Activated CD4-positive, alpha-beta T cell treated with anti-CD3 and anti-CD28 coated beads for 36 hours (primary cell): ENCODE measurements at regions not wholly inside any gene's neighbourhood (a gene's known extent, or its start where the extent isn't known, plus 50 kb on each side); places are given as distances from the start of the nearest gene placed in this dataset.

Experiments
- ATAC-seq: fragments of 200-7000 bp; cut with Tn5 transposase; one replicate; pipeline ENCODE4 v1.10.0; 2021; ENCODE audit warnings: mild to moderate bottlenecking, moderate library complexity
- CTCF ChIA-PET: fragments of 350-600 bp; sonication (Branson Sonifier 250); formaldehyde crosslinking; loops from one replicate; lab custom pipeline; 2021; ENCODE audit warnings: antibody characterized with exemption; lab: Charles Lee
- POLR2A ChIA-PET: fragments of 350-600 bp; sonication (Branson Sonifier 250); formaldehyde crosslinking; loops from one replicate; lab custom pipeline; 2021; ENCODE audit warnings: antibody characterized with exemption, inconsistent platforms; lab: Charles Lee
- DNase-seq: peaks from one replicate; pipeline ENCODE4 v3.0.0-alpha.2; 2020
- H3K27ac Mint-ChIP-seq: one replicate; pipeline ENCODE4 v1.8.0; 2021; ENCODE audit warnings: mixed read lengths
- H3K27me3 Mint-ChIP-seq: one replicate; pipeline ENCODE4 v1.8.0; 2021; ENCODE audit warnings: mixed read lengths
- H3K36me3 Mint-ChIP-seq: one replicate; pipeline ENCODE4 v1.8.0; 2021; ENCODE audit warnings: low read depth, mixed read lengths
- H3K4me1 Mint-ChIP-seq: one replicate; pipeline ENCODE4 v1.8.0; 2021; ENCODE audit warnings: mixed read lengths
- H3K4me3 Mint-ChIP-seq: one replicate; pipeline ENCODE4 v1.8.0; 2021; ENCODE audit warnings: mild to moderate bottlenecking, moderate library complexity, mixed read lengths
- H3K9me3 Mint-ChIP-seq: one replicate; pipeline ENCODE4 v1.8.0; 2021; ENCODE audit warnings: low read depth, mixed read lengths
- intact Hi-C, 2 experiments: fragments of 100-400 bp; cut with DNase I in 1 of 2; cut with micrococcal nuclease in 1 of 2; formaldehyde crosslinking; loops; one replicate each; pipeline versions ENCODE4 v1.14.2 to v1.15.1; 2022 to 2024; cut with DNase I, micrococcal nuclease

DNA sequence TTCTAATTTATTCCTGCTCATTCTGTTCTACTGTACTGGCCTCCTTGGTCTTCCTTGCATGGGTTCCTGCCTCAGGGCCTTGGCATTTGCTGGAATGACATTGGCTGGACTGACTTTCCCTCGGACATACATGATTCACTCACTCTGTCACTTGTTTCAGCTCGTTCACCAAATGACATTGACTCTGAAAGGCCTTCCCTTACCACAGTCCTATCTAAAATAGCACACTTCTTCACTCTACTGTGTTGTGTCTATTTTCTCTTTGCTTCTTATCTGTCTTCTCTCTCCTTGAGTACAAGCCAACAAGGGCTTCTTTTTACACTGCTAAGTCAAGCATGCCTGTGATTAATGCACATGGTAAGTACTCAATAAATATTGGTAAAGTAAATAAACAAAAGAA lies 65.6 kb downstream of the SCG2 start:
- ChIA-PET POLR2A (no interaction called here), CTCF (no interaction called here)
- ATAC-seq (no peak), DNase-seq (no peak)
- Mint-ChIP-seq H3K9me3 (no peaks in the 10 kb centered on the region), H3K4me3 (no peak overlapping the region), H3K27ac (no peak overlapping the region), H3K36me3 (no peaks in the 10 kb centered on the region), H3K27me3 (no peaks in the 10 kb centered on the region), H3K4me1 (no peaks in the 10 kb centered on the region)
- intact Hi-C loops = no loop called here

DNA sequence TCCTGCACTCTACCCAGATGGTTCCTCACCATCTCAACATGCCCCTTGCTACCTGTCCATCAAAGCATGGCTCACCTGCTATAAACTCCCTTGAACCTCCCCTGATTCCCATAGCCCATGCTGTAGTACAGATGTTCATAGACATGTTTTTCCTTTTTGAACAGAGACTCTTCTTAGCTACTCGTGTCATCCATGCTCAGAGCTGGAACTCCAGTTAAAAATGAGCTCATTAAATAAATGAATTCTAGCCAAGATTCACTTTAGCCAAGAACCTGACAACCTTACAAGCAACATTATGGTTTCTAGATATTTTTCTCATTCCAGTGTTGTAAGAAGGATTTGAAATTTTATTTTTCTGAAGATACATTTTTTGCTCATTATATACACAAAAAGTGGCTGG lies 65.0 kb downstream of the SCG2 start:
- DNase-seq (no peak), ATAC-seq (no peak)
- Mint-ChIP-seq H3K4me1 (no peaks in the 10 kb centered on the region), H3K4me3 (no peak overlapping the region), H3K9me3 (no peaks in the 10 kb centered on the region), H3K27me3 (no peaks in the 10 kb centered on the region), H3K27ac (no peak overlapping the region), H3K36me3 (no peaks in the 10 kb centered on the region)
- CTCF ChIA-PET = interaction anchor here (1.0 kb wide), 1 partner anchor 11 kb away, joined by 3 read pairs; no protein-coding TSS in a partner anchor
- POLR2A ChIA-PET = no interaction called here
- intact Hi-C loops = no loop called here

GRCh38 chr2:223537651-223538601 lies 64.2 kb downstream of the SCG2 start:
- ATAC-seq (no peak), DNase-seq (no peak)
- H3K27ac Mint-ChIP-seq = no peak overlapping the region
- no peaks in the 10 kb centered on the region for H3K27me3 Mint-ChIP-seq
- H3K4me3 Mint-ChIP-seq = no peak overlapping the region
- no peaks in the 10 kb centered on the region for H3K4me1 Mint-ChIP-seq
- no peaks in the 10 kb centered on the region for H3K36me3 Mint-ChIP-seq
- intact Hi-C loops = no loop called here
- ChIA-PET CTCF (interaction anchor here (1.0 kb wide), 1 partner anchor 10 kb away, joined by 3 read pairs; no protein-coding TSS in a partner anchor), POLR2A (no interaction called here)
- H3K9me3 Mint-ChIP-seq = no peaks in the 10 kb centered on the region

- Mint-ChIP-seq H3K36me3 (no peaks in the 10 kb centered on the region), H3K4me3 (no peak overlapping the region), H3K9me3 (no peaks in the 10 kb centered on the region), H3K27me3 (no peaks in the 10 kb centered on the region), H3K27ac (no peak overlapping the region), H3K4me1 (no peaks in the 10 kb centered on the region)
- ChIA-PET POLR2A (no interaction called here), CTCF (interaction anchor here (0.5 kb wide), 1 partner anchor 822 kb away, joined by 5 read pairs; no protein-coding TSS in a partner anchor)
- DNase-seq (no peak), ATAC-seq (no peak)
- intact Hi-C loops = no loop called here
Measured at GRCh38 chr2:223538920-223539440, 63.2 kb downstream of the SCG2 start.

GRCh38 chr2:223541546-223541945 lies 60.6 kb downstream of the SCG2 start:
- Mint-ChIP-seq H3K36me3 (no peaks in the 10 kb centered on the region), H3K4me3 (no peak overlapping the region), H3K27me3 (no peaks in the 10 kb centered on the region), H3K9me3 (no peaks in the 10 kb centered on the region), H3K4me1 (no peaks in the 10 kb centered on the region), H3K27ac (no peak overlapping the region)
- CTCF ChIA-PET = no interaction called here
- POLR2A ChIA-PET = no interaction called here
- DNase-seq = no peak
- no peak for ATAC-seq
- intact Hi-C loops = no loop called here

- no peaks in the 10 kb centered on the region for H3K27me3 Mint-ChIP-seq
- no peak overlapping the region for H3K27ac Mint-ChIP-seq
- no peaks in the 10 kb centered on the region for H3K4me1 Mint-ChIP-seq
- DNase-seq (no peak), ATAC-seq (no peak)
- intact Hi-C loops = no loop called here
- ChIA-PET CTCF (no interaction called here), POLR2A (no interaction called here)
- no peak overlapping the region for H3K4me3 Mint-ChIP-seq
- H3K36me3 Mint-ChIP-seq = no peaks in the 10 kb centered on the region
- H3K9me3 Mint-ChIP-seq = no peaks in the 10 kb centered on the region
Measured at GRCh38 chr2:223542501-223542900, 59.7 kb downstream of the SCG2 start.

DNA sequence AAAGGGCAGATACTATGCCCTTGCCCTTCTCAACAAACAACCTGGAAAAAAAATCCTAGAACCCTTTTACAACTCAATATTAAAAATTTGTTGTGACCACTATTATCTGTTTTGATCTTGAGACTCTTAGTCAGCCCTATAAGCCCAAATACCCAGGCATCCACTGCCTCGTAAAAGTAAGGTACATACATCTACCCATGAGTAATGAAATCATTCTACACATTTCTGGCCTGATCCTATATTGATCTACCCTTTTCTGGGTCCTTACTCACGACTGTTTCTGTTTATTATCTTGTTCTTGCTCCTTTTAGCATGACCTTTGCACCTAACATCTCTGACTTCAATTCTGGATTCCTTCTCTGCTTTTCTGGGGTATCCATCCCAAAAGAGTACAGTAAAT lies 56.8 kb downstream of the SCG2 start:
- ChIA-PET CTCF (no interaction called here), POLR2A (no interaction called here)
- no peaks in the 10 kb centered on the region for H3K4me1 Mint-ChIP-seq
- no peak for DNase-seq
- H3K9me3 Mint-ChIP-seq = no peaks in the 10 kb centered on the region
- no peak for ATAC-seq
- H3K27ac Mint-ChIP-seq = no peak overlapping the region
- no peak overlapping the region for H3K4me3 Mint-ChIP-seq
- intact Hi-C loops = no loop called here
- no peaks in the 10 kb centered on the region for H3K36me3 Mint-ChIP-seq
- no peaks in the 10 kb centered on the region for H3K27me3 Mint-ChIP-seq

DNA sequence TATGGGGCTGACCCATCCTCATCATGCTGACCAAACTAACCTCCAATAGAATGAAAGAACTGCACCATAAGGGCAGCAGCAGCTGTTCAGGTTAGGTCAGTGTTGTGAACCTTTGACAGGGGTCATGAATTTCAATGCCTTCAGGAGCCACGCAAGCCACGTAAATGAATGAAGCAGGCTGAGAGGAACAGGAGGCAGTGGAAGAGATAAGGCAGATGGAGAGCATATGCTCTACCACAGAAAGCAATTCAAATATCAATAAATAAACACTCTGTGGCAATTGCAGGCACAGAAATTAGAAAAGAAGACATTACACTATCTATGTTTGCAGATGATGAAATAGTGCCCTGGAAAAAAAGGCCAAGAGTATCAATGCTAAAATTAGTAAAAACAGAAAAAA lies 56.3 kb downstream of the SCG2 start:
- Mint-ChIP-seq H3K9me3 (no peaks in the 10 kb centered on the region), H3K27me3 (no peaks in the 10 kb centered on the region), H3K27ac (no peak overlapping the region), H3K4me3 (no peak overlapping the region), H3K36me3 (no peaks in the 10 kb centered on the region), H3K4me1 (no peaks in the 10 kb centered on the region)
- ChIA-PET POLR2A (no interaction called here), CTCF (no interaction called here)
- intact Hi-C loops = no loop called here
- no peak for ATAC-seq
- no peak for DNase-seq
